Endothelial cell of umbilical vein (primary cell): ENCODE measurements at regions not wholly inside any gene's neighbourhood (a gene's known extent, or its start where the extent isn't known, plus 50 kb on each side); places are given as distances from the start of the nearest gene placed in this dataset.

Experiments
- BruUV-seq: library from RNA; stranded (reverse); fragments of 400-500 nt; replicated peaks from 2 replicates; lab custom pipeline; 2021; lab: Mats Ljungman, UMichigan
- CTCF ChIA-PET: fragments of 300-600, 350-600 bp; sonication (Branson Sonifier 250); formaldehyde crosslinking; loops from one replicate; lab custom pipeline; 2021; ENCODE audit warnings: antibody characterized with exemption, inconsistent platforms; lab: Charles Lee
- POLR2A ChIA-PET: fragments of 300-600, 350-600 bp; sonication (Branson Sonifier 250); formaldehyde crosslinking; loops from one replicate; lab custom pipeline; 2021; ENCODE audit warnings: antibody characterized with exemption, inconsistent platforms; lab: Charles Lee
- DNase-seq: peaks from one replicate; pipeline ENCODE4 v3.0.0-alpha.2; 2011; ENCODE audit warnings: low read depth, low spot score
- FAIRE-seq: peaks from 2 replicates; lab custom pipeline; 2011; peaks lifted over from hg19 to GRCh38; lab: Jason Lieb, UNC
- H2AFZ ChIP-seq: 2 replicates; pipeline ENCODE4 v1.6.0; 2012; ENCODE audit warnings: low read depth, low read length, control low read depth, inconsistent platforms
- H3K27ac ChIP-seq: 2 replicates; pipeline ENCODE4 v1.5.1; 2011; ENCODE audit warnings: low read depth, mild to moderate bottlenecking, control low read depth, low read length, moderate library complexity; ENCODE audit not compliant: insufficient read depth
- H3K27me3 ChIP-seq, 2 experiments: 2 replicates each; pipeline versions ENCODE4 v1.6.0 to v1.6.1; 2011; ENCODE audit warnings: low read length in 2 of 2, mixed read lengths in 1 of 2; ENCODE audit not compliant: control insufficient read depth in 2 of 2, insufficient read depth in 2 of 2
- H3K36me3 ChIP-seq, 2 experiments: 2 replicates in 1 of 2; 3 replicates in 1 of 2; pipeline ENCODE4 v1.5.1; 2011; ENCODE audit warnings: low read length in 2 of 2, mild to moderate bottlenecking in 1 of 2, moderate library complexity in 1 of 2; ENCODE audit not compliant: control insufficient read depth in 2 of 2, insufficient read depth in 2 of 2; ENCODE audit errors: extremely low read depth in 1 of 2
- H3K4me1 ChIP-seq: 3 replicates; pipeline ENCODE4 v1.5.1; 2011; ENCODE audit warnings: mild to moderate bottlenecking, low read length; ENCODE audit not compliant: control insufficient read depth, insufficient read depth; ENCODE audit errors: extremely low read depth
- H3K4me2 ChIP-seq: 2 replicates; pipeline ENCODE4 v1.6.1; 2011; ENCODE audit warnings: low read length, control low read depth, mixed read lengths; ENCODE audit not compliant: insufficient read depth
- H3K4me3 ChIP-seq, 3 experiments: fragments of 200-600 bp in 1 of 3; sonication (generic), shearing (Covaris generic) in 1 of 3; replicated peaks in 1 of 3; 2 replicates each; pipeline ENCODE4 v1.5.1; 2011 to 2016; ENCODE audit warnings: control low read depth in 3 of 3, low read length in 3 of 3, mild to moderate bottlenecking in 2 of 3, inconsistent platforms in 1 of 3, low read depth in 1 of 3, moderate library complexity in 1 of 3; ENCODE audit not compliant: insufficient read depth in 1 of 3
- H3K79me2 ChIP-seq: 2 replicates; pipeline ENCODE4 v1.6.0; 2012; ENCODE audit warnings: low read length, inconsistent platforms; ENCODE audit not compliant: control insufficient read depth, insufficient read depth
- H3K9ac ChIP-seq: replicated peaks from 2 replicates; pipeline ENCODE3; 2011; ENCODE audit warnings: low read length, control low read depth; ENCODE audit not compliant: insufficient read depth; ENCODE audit errors: extremely low read depth
- H3K9me1 ChIP-seq: replicated peaks from 3 replicates; pipeline ENCODE4 v1.6.0; 2011; ENCODE audit warnings: mild to moderate bottlenecking, low read length; ENCODE audit not compliant: control insufficient read depth, insufficient read depth; ENCODE audit errors: extremely low read depth
- H3K9me3 ChIP-seq: replicated peaks from 2 replicates; pipeline ENCODE4 v1.5.1; 2012; ENCODE audit warnings: low read length, inconsistent platforms; ENCODE audit not compliant: control insufficient read depth, insufficient read depth
- H4K20me1 ChIP-seq: replicated peaks from 2 replicates; pipeline ENCODE3; 2011; ENCODE audit warnings: mild to moderate bottlenecking, low read length; ENCODE audit not compliant: control insufficient read depth, insufficient read depth; ENCODE audit errors: extremely low read depth
- CTCF ChIP-seq, 2 donors: IDR thresholded peaks; 1 replicate in 1 of 2; 2 replicates in 1 of 2; pipeline ENCODE4 v1.5.1; 2011; ENCODE audit warnings: low read length in 2 of 2, mild to moderate bottlenecking in 2 of 2, moderate library complexity in 2 of 2, control low read depth in 1 of 2, inconsistent platforms in 1 of 2, low read depth in 1 of 2; ENCODE audit not compliant: insufficient read depth in 1 of 2; ENCODE audit errors: extremely low read depth in 1 of 2
- FOS ChIP-seq: IDR thresholded peaks from 2 replicates; pipeline ENCODE4 v1.6.1; 2011; ENCODE audit warnings: mild to moderate bottlenecking, low read length, moderate library complexity, borderline replicate concordance; ENCODE audit not compliant: insufficient read depth
- GATA2 ChIP-seq: IDR thresholded peaks from 2 replicates; pipeline ENCODE4 v1.7.0; 2011; ENCODE audit warnings: low read depth, mild to moderate bottlenecking, moderate library complexity, mixed read lengths, low read length; ENCODE audit not compliant: insufficient read length, insufficient read depth
- MAX ChIP-seq: IDR thresholded peaks from 2 replicates; pipeline ENCODE4 v1.6.1; 2011; ENCODE audit not compliant: insufficient read depth, insufficient read length
- MYC ChIP-seq: IDR thresholded peaks from one replicate; pipeline ENCODE4 v1.6.1; 2011; ENCODE audit warnings: mild to moderate bottlenecking, low read depth, low read length
- POLR2A ChIP-seq: IDR thresholded peaks from 2 replicates; pipeline ENCODE4 v1.6.1; 2012; ENCODE audit warnings: low read depth, mild to moderate bottlenecking, control low read depth, low read length
- dilution Hi-C: fragments of 300-500 bp; cut with MboI; formaldehyde crosslinking; loops from one replicate; pipeline ENCODE4 v1.15.0; 2019; ENCODE audit warnings: low sequenced_read_pairs; ENCODE audit not compliant: extremely low pct_ligation_motif_present
- intact Hi-C: fragments of 100-400 bp; cut with micrococcal nuclease; formaldehyde crosslinking; loops from one replicate; pipeline ENCODE4 v1.10.0; 2022

- intact Hi-C loops = loop anchor here (1.0 to 10.0 kb wide), 6 partner anchors 425 to 1711 kb away; no protein-coding TSS in a partner anchor
- no peak for TF ChIP-seq FOS
- no peak for TF ChIP-seq MYC
- TF ChIP-seq MAX = no peak
- TF ChIP-seq CTCF (IDR thresholded peaks at IDR 0.05; ENCODE audit: extremely low read depth in 1 of 2, insufficient read depth in 1 of 2, low read depth in 1 of 2, low read length in 2 of 2) = peak; percentile 53
- no peak for TF ChIP-seq POLR2A
- TF ChIP-seq GATA2 = no peak
These were observed 133.8 kb upstream of the PLXNA4 start for GRCh38 chr7:132709971-132710567.

More at GRCh38 chr7:132709971-132710567, 133.8 kb upstream of the PLXNA4 start:
- dilution Hi-C loops = no loop called here
- Histone ChIP-seq H3K36me3 (no peaks in the 10 kb centered on the region), H3K79me2 (no peaks in the 10 kb centered on the region), H3K27ac (no peak overlapping the region), H4K20me1 (no peaks in the 10 kb centered on the region), H2AFZ (no peak overlapping the region), H3K9me1 (no peaks in the 10 kb centered on the region), H3K9me3 (no peaks in the 10 kb centered on the region), H3K4me3 (no peak overlapping the region), H3K4me1 (no peaks in the 10 kb centered on the region), H3K9ac (no peak overlapping the region), H3K4me2 (no peak overlapping the region), H3K27me3 (peaks cover 0 to 2% of the 10 kb centered on the region in 2 experiments)
- peak; percentile 59 for DNase-seq
- POLR2A ChIA-PET = no interaction called here
- CTCF ChIA-PET = interaction anchor here (0.6 to 4.8 kb wide), 28 partner anchors 8 to 1710 kb away, joined by 3 to 104 read pairs (median 4); partner anchors contain the start of gene EXOC4
- no peak for FAIRE-seq
- no TSS peak for BruUV-seq
